SK-N-MC (cell line): ENCODE measurements at regions not wholly inside any gene's neighbourhood (a gene's known extent, or its start where the extent isn't known, plus 50 kb on each side); places are given as distances from the start of the nearest gene placed in this dataset.

Experiments
- FOXP2 ChIP-seq: optimal IDR thresholded peaks from 2 replicates; pipeline ENCODE3; 2011; ENCODE audit warnings: mild to moderate bottlenecking, moderate library complexity; ENCODE audit not compliant: insufficient read depth; ENCODE audit errors: extremely low read length, control extremely low read depth
- POLR2AphosphoS5 ChIP-seq: IDR thresholded peaks from 2 replicates; pipeline ENCODE4 v1.6.1; 2012; ENCODE audit warnings: mild to moderate bottlenecking, low read depth, low read length, borderline replicate concordance

- TF ChIP-seq FOXP2 (no peak), POLR2AphosphoS5 (no peak)
These were observed 339.3 kb downstream of the DRD1 start for GRCh38 chr5:175104677-175105076.
